ENCODE measurements at regions not wholly inside any gene's neighbourhood (a gene's known extent, or its start where the extent isn't known, plus 50 kb on each side); places are given as distances from the start of the nearest gene placed in this dataset.

- no peaks in the 10 kb centered on the region for H3K9me3 ChIP-seq
- H3K27me3 ChIP-seq, result no peaks in the 10 kb centered on the region
- H3K4me3 ChIP-seq, result no peak overlapping the region
- intact Hi-C loops (cut with DNase I), result no loop called here
- TF ChIP-seq, protein P1, sequence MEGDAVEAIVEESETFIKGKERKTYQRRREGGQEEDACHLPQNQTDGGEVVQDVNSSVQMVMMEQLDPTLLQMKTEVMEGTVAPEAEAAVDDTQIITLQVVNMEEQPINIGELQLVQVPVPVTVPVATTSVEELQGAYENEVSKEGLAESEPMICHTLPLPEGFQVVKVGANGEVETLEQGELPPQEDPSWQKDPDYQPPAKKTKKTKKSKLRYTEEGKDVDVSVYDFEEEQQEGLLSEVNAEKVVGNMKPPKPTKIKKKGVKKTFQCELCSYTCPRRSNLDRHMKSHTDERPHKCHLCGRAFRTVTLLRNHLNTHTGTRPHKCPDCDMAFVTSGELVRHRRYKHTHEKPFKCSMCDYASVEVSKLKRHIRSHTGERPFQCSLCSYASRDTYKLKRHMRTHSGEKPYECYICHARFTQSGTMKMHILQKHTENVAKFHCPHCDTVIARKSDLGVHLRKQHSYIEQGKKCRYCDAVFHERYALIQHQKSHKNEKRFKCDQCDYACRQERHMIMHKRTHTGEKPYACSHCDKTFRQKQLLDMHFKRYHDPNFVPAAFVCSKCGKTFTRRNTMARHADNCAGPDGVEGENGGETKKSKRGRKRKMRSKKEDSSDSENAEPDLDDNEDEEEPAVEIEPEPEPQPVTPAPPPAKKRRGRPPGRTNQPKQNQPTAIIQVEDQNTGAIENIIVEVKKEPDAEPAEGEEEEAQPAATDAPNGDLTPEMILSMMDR (IDR thresholded peaks at IDR 0.05), result no peak
- no peak overlapping the region for H3K27ac ChIP-seq
- DNase-seq (no peak), ATAC-seq (no peak)
- no peaks in the 10 kb centered on the region for H3K4me1 ChIP-seq
- H3K36me3 ChIP-seq, result no peaks in the 10 kb centered on the region
These were observed 598.6 kb downstream of the KLHL13 start for GRCh38 chrX:117517994-117518393.

DNA sequence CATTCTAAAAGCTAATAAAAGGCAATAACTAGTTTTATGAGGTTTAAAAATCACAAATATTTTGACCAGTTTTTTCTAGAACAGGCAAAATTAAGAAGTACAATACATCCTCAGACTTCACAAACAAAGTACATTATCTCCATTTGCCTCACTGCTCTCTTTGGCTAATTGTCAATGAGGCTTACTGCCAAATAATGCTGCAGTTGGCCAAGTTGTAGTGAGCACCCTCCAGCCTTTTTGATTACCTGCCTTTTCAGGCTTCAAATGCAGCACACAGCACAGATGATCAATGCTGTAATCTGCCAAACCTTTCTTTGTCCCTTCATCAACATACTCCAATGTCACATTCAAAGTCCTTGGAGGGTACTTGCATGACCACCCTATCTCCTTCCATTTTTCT is 605.2 kb downstream of the KLHL13 start:
- no peak overlapping the region for H3K4me3 ChIP-seq
- H3K27me3 ChIP-seq, result no peaks in the 10 kb centered on the region
- DNase-seq, result no peak
- no peak overlapping the region for H3K27ac ChIP-seq
- H3K36me3 ChIP-seq, result no peaks in the 10 kb centered on the region
- H3K9me3 ChIP-seq, result no peaks in the 10 kb centered on the region
- intact Hi-C loops (cut with DNase I), result no loop called here
- TF ChIP-seq, protein P1 (IDR thresholded peaks at IDR 0.05), result no peak
- no peak for ATAC-seq
- no peaks in the 10 kb centered on the region for H3K4me1 ChIP-seq

DNA sequence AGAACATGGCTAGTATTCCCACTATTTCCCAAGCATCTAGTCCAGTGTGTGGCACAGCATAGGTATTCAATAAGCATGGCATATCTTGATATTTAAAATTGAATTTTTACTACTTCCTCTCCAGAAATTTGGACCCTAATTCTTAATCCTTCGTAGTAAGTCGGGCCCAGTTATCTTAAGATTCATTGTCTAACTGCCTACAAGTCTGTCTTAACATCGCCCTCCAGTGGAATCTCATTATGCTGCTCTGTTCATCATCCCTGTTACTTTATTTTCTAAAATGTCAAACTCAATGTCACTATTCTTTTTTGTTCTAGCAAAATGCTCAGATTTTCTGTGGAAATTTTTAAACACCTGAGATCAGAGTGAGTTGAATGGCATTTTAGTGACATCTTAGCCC is 606.2 kb downstream of the KLHL13 start:
- H3K4me1 ChIP-seq, result no peaks in the 10 kb centered on the region
- H3K27me3 ChIP-seq, result no peaks in the 10 kb centered on the region
- H3K9me3 ChIP-seq, result no peaks in the 10 kb centered on the region
- no peak overlapping the region for H3K27ac ChIP-seq
- ATAC-seq (no peak), DNase-seq (no peak)
- intact Hi-C loops (cut with DNase I), result no loop called here
- no peaks in the 10 kb centered on the region for H3K36me3 ChIP-seq
- TF ChIP-seq, protein P1 (IDR thresholded peaks at IDR 0.05), result no peak
- no peak overlapping the region for H3K4me3 ChIP-seq

- Histone ChIP-seq H3K27me3 (no peaks in the 10 kb centered on the region), H3K4me1 (no peaks in the 10 kb centered on the region), H3K4me3 (no peak overlapping the region), H3K9me3 (no peaks in the 10 kb centered on the region), H3K27ac (no peak overlapping the region), H3K36me3 (no peaks in the 10 kb centered on the region)
- DNase-seq (no peak), ATAC-seq (no peak)
- TF ChIP-seq, protein P1 (IDR thresholded peaks at IDR 0.05), result no peak
- intact Hi-C loops (cut with DNase I), result no loop called here
These were observed 608.6 kb downstream of the KLHL13 start for GRCh38 chrX:117508021-117508420.

- no peak for DNase-seq
These were observed 629.2 kb downstream of the KLHL13 start for GRCh38 chrX:117487421-117487820.

DNA sequence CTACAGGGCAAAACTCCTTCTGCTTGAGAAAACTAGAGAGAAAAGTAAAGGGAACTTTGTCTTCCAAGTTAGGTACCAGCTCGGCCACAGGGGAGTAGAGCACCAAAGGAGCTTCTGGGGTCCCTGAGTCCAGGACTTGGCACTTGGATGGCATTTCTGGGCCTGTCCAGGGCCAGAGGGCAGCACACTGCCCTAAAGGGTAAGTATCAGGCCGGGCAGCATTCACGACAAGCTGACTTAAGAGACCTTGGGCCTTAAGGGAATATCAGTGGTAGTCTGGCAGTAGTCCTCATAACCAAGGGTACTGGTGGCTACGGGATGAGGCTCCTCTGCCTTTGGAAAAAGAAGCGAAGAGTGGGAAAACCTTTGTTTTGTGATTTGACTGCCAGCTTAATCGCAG is 632.7 kb downstream of the KLHL13 start:
- DNase-seq, result no peak
- H3K4me3 ChIP-seq, result no peak overlapping the region
- TF ChIP-seq, protein P1 (IDR thresholded peaks at IDR 0.05), result no peak
- no peaks in the 10 kb centered on the region for H3K36me3 ChIP-seq
- no peaks in the 10 kb centered on the region for H3K4me1 ChIP-seq
- no peaks in the 10 kb centered on the region for H3K27me3 ChIP-seq
- no peak overlapping the region for H3K27ac ChIP-seq
- intact Hi-C loops (cut with DNase I), result no loop called here
- no peaks in the 10 kb centered on the region for H3K9me3 ChIP-seq
- no peak for ATAC-seq

More at GRCh38 chrX:117487421-117487820, 629.2 kb downstream of the KLHL13 start:
- TF ChIP-seq, protein P1 (IDR thresholded peaks at IDR 0.05), result no peak
- intact Hi-C loops (cut with DNase I), result no loop called here
- H3K9me3 ChIP-seq, result no peaks in the 10 kb centered on the region
- no peak overlapping the region for H3K27ac ChIP-seq
- no peaks in the 10 kb centered on the region for H3K36me3 ChIP-seq
- no peaks in the 10 kb centered on the region for H3K4me1 ChIP-seq
- no peak for ATAC-seq
- H3K4me3 ChIP-seq, result no peak overlapping the region
- H3K27me3 ChIP-seq, result no peaks in the 10 kb centered on the region
